MM.1S (cell line): ENCODE measurements at regions not wholly inside any gene's neighbourhood (a gene's known extent, or its start where the extent isn't known, plus 50 kb on each side); places are given as distances from the start of the nearest gene placed in this dataset.

Experiments
- DNase-seq: peaks from one replicate; pipeline ENCODE4 v3.0.0-alpha.2; 2015
- H2AFZ ChIP-seq: fragments of 300-600 bp; sonication (generic); 2 replicates; pipeline ENCODE4 v1.6.0; 2016; ENCODE audit warnings: antibody characterized with exemption, low read length
- H3F3A ChIP-seq: fragments of 300-600 bp; sonication (generic); 2 replicates; pipeline ENCODE4 v1.6.1; 2016; ENCODE audit warnings: mild to moderate bottlenecking, antibody characterized with exemption, low read length, moderate library complexity, mixed read lengths; ENCODE audit not compliant: insufficient read depth
- H3K27ac ChIP-seq: fragments of 300-600 bp; sonication (generic); 2 replicates; pipeline ENCODE4 v1.5.1; 2016; ENCODE audit warnings: mild to moderate bottlenecking, low read length
- H3K27me3 ChIP-seq: fragments of 300-600 bp; sonication (generic); replicated peaks from 2 replicates; pipeline ENCODE4 v1.6.0; 2016; ENCODE audit warnings: low read length; ENCODE audit not compliant: insufficient read depth
- H3K36me3 ChIP-seq: fragments of 300-600 bp; sonication (generic); replicated peaks from 2 replicates; pipeline ENCODE4 v1.6.1; 2016; ENCODE audit warnings: mild to moderate bottlenecking, low read length, mixed read lengths; ENCODE audit not compliant: insufficient read depth
- H3K4me1 ChIP-seq: fragments of 300-600 bp; sonication (generic); 2 replicates; pipeline ENCODE4 v1.6.1; 2016; ENCODE audit warnings: low read length, mixed read lengths
- H3K4me2 ChIP-seq: fragments of 300-600 bp; sonication (generic); 2 replicates; pipeline ENCODE4 v1.6.0; 2016; ENCODE audit warnings: low read depth, low read length
- H3K4me3 ChIP-seq: fragments of 300-600 bp; sonication (generic); 2 replicates; pipeline ENCODE4 v1.5.1; 2016; ENCODE audit warnings: low read length, mixed read lengths
- H3K79me2 ChIP-seq: fragments of 300-600 bp; sonication (generic); 2 replicates; pipeline ENCODE4 v1.6.1; 2016; ENCODE audit warnings: mixed run types, low read length, mixed read lengths
- H3K9ac ChIP-seq: fragments of 300-600 bp; sonication (generic); 2 replicates; pipeline ENCODE4 v1.6.1; 2016; ENCODE audit warnings: low read length, mixed read lengths
- H3K9me2 ChIP-seq: fragments of 300-600 bp; sonication (generic); replicated peaks from 2 replicates; pipeline ENCODE4 v1.6.1; 2016; ENCODE audit warnings: mild to moderate bottlenecking, low read length, mixed read lengths; ENCODE audit not compliant: insufficient read depth
- H3K9me3 ChIP-seq: fragments of 300-600 bp; sonication (generic); replicated peaks from 2 replicates; pipeline ENCODE4 v1.6.1; 2016; ENCODE audit warnings: mild to moderate bottlenecking, low read length, mixed read lengths; ENCODE audit not compliant: insufficient read depth
- H4K20me1 ChIP-seq: fragments of 300-600 bp; sonication (generic); 2 replicates; pipeline ENCODE4 v1.6.1; 2016; ENCODE audit warnings: mild to moderate bottlenecking, low read length, moderate library complexity, mixed read lengths; ENCODE audit not compliant: insufficient read depth
- CTCF ChIP-seq: fragments of 300-600 bp; sonication (generic); IDR thresholded peaks from 2 replicates; pipeline ENCODE4 v1.5.1; 2016; ENCODE audit warnings: antibody characterized with exemption, low read length, mixed read lengths
- EZH2 ChIP-seq: fragments of 300-600 bp; sonication (generic); optimal IDR thresholded peaks from 2 replicates; pipeline ENCODE3; 2017; ENCODE audit warnings: low read depth, mild to moderate bottlenecking, antibody characterized with exemption, low read length, mixed read lengths
- EZH2phosphoT487 ChIP-seq: fragments of 300-600 bp; sonication (generic); IDR thresholded peaks from 2 replicates; pipeline ENCODE4 v1.6.1; 2018; ENCODE audit warnings: antibody characterized with exemption, low read length

- no peaks in the 10 kb centered on the region for H3K27me3 ChIP-seq
- H2AFZ ChIP-seq: no peak overlapping the region
- no peaks in the 10 kb centered on the region for H3K79me2 ChIP-seq
- H3K4me3 ChIP-seq: no peak overlapping the region
- no peak overlapping the region for H3K9ac ChIP-seq
- no peaks in the 10 kb centered on the region for H4K20me1 ChIP-seq
- H3K9me2 ChIP-seq: no peaks in the 10 kb centered on the region
- no peaks in the 10 kb centered on the region for H3K36me3 ChIP-seq
- peaks cover 3% of the 10 kb centered on the region; the same call in 1 of the 2 replicates for H3F3A ChIP-seq
- peaks cover 15% of the 10 kb centered on the region for H3K4me1 ChIP-seq
- no peak overlapping the region for H3K27ac ChIP-seq
- no peak for DNase-seq
- no peaks in the 10 kb centered on the region for H3K9me3 ChIP-seq
- H3K4me2 ChIP-seq: no peak overlapping the region
- TF ChIP-seq EZH2 (no peak), CTCF (no peak), EZH2phosphoT487 (no peak)
Measured at GRCh38 chr15:38153781-38154180, 98.9 kb upstream of the SPRED1 start.

- Histone ChIP-seq H3K4me1 (peaks cover 10% of the 10 kb centered on the region), H3F3A (peaks cover 3% of the 10 kb centered on the region; the same call in 1 of the 2 replicates)
- TF ChIP-seq EZH2phosphoT487: no peak
- no peak for TF ChIP-seq EZH2
- TF ChIP-seq CTCF: no peak
Measured at GRCh38 chr15:38154255-38154654, 98.4 kb upstream of the SPRED1 start.

GRCh38 chr15:38154837-38155236 lies 97.8 kb upstream of the SPRED1 start:
- H3K27ac ChIP-seq: no peak overlapping the region
- H3K27me3 ChIP-seq: no peaks in the 10 kb centered on the region
- H3K36me3 ChIP-seq: no peaks in the 10 kb centered on the region
- no peaks in the 10 kb centered on the region for H3K79me2 ChIP-seq
- no peak for DNase-seq
- H3K9me3 ChIP-seq: no peaks in the 10 kb centered on the region
- no peak overlapping the region for H3K4me3 ChIP-seq
- no peak overlapping the region for H3K4me2 ChIP-seq
- no peaks in the 10 kb centered on the region for H4K20me1 ChIP-seq
- no peak overlapping the region for H3K9ac ChIP-seq
- no peaks in the 10 kb centered on the region for H3K9me2 ChIP-seq
- H3F3A ChIP-seq: no peaks in the 10 kb centered on the region
- no peak for TF ChIP-seq EZH2phosphoT487
- TF ChIP-seq CTCF: no peak
- TF ChIP-seq EZH2: no peak
- H3K4me1 ChIP-seq: peaks cover 6% of the 10 kb centered on the region
- no peak overlapping the region for H2AFZ ChIP-seq

More at GRCh38 chr15:38154255-38154654, 98.4 kb upstream of the SPRED1 start:
- Histone ChIP-seq H3K9me3 (no peaks in the 10 kb centered on the region), H3K9ac (no peak overlapping the region), H3K27ac (no peak overlapping the region), H3K27me3 (no peaks in the 10 kb centered on the region), H3K36me3 (no peaks in the 10 kb centered on the region), H4K20me1 (no peaks in the 10 kb centered on the region), H3K4me2 (no peak overlapping the region), H3K9me2 (no peaks in the 10 kb centered on the region), H2AFZ (no peak overlapping the region), H3K79me2 (no peaks in the 10 kb centered on the region), H3K4me3 (no peak overlapping the region)
- DNase-seq: no peak
